SHP77 (cell line): ENCODE measurements at regions not wholly inside any gene's neighbourhood (a gene's known extent, or its start where the extent isn't known, plus 50 kb on each side); places are given as distances from the start of the nearest gene placed in this dataset.

ENCODE experiments used
- DNase-seq, 2 experiments: peaks; one replicate each; lab custom pipeline; 2025; lab: John Stamatoyannopoulos, UW

DNA sequence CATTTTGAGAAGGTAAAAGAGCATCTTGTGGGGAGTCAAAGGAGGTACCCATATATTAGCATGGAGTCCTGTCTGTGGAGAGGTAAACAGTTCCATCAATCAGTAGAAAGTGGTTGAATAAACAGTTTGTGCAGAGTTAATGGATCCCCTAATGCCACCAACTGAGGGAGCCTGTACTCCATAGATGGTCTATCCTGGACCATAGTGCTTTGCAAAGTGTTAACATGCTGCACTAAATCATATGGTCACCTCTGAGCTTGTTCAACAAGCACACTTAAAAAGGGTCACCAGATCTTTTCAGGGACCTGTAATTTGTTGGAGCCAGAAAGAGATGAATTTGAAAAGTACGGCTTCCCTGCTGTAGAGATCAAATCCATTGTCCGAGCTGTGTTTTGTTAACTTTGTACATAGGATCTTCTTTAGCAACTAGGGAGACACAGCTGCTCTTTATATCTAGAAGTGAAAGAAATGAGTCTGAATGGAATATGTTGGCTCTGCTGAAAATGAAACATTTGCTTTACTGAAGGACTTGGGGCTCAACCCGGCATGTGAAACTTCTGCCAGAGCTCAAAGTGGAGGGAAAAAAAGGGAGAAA lies 366.4 kb downstream of the ETNK1 start:
- DNase-seq: no peak

DNA sequence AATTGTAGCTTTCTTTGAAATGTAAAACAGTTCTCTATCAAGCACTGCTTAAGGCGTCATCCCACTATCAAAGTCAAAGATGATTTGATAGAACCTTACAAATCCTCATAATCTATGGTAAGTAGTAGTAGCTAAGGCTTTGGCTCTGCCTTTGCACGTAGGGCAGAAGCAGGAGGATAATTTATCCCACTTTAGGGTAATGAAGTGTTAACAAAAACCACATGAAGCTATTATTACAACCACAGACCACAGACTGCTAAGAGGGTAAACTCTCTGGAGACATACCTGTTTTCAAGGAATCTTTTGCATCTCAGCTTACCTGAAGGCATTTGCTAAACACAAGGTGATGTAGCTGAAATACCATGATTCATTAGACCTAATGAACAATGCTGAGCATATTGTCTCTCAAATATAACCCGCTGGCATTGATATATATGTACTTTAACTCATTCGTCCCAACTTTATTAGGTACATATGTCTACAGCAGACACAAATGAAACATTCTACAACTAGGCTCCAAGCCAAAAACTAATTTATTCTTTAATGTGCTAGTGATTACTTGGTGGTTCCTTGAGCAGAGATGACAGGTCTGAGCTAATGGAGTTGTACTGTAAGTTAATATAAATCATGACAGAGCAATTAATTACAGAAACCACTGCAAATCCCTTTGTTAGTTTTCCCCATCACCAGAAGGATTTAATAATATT lies 368.8 kb downstream of the ETNK1 start:
- no peak for DNase-seq

DNA sequence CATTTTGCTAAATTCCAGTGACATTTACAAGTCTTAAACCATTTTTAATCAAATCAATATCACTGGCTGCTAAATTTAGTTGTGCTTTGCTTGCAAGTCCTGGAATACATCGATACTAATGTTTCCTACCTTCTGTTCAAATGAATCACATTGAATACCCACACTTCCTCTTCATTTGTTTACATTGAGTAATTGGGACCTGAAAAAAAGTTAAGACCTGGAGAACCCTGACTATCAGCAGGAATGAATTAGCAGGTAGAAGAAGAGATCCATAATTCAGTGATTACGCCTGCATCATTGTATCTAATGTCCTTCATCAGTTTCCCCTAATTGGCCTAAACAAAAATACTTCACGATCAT lies 369.3 kb downstream of the ETNK1 start:
- DNase-seq: no peak

DNA sequence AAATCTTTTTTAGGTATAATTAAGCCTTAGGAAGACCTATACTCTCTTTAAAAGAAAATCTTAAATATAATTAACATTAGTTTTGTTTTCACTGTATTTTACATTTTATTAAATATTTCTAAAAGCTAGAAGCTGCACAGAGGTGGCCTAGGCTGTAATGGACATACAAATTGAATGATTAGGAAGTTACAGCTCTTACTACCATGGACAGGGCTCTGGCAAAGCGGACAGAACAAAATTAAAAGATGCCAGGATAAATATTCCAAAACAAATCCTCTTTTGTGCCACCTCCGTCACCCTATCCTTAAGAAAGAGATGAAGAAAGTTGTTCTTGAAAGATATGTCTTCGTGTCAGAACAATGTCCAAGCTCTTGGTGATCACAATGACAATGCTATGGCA lies 376.5 kb downstream of the ETNK1 start:
- DNase-seq: no peak

DNA sequence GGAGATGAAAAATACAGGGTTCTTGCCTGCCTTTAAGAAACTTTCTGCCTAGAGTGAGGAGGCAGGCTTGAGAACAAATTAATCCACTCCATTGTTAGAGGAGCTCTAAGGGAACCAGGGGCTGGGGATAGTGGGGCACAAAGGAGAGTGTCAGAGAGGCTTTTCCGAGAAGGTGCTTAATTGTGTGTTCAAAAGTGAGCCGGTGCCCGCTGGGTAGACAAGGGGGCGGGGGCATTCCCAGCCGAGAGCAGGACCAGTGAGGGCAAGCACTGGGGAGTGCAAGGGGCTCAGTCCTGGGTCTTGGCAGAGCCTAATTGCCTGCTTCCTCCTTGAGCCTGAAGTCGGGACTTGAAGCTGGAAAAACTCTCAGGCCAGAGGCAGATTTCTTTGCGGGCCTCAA lies 377.4 kb downstream of the ETNK1 start:
- no peak for DNase-seq

DNA sequence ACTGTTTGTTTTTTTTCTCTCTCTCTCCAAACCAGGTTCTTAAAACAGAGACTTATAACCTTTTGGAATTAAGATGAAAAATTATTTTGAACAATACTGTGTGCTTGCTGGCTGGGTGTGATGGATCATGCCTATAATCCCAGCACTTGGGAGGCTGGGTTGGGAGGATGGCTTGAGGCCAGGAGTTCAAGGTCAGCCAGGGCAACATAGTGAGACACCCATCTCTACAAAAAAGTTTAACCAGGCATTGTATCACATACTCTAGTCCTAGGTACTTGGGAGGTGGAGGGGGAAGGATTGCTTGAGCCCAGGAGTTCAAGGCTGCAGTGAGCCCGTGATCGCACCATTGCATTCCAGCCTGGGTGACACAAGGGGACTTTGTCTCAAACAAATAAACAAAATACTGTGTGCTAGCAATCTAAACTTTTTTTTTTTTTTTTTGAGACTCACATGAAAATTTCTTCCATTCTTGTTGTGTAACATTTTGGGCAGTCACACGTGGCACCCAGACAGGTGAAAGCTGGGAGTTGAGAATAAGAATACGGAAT lies 379.6 kb downstream of the ETNK1 start:
- no peak for DNase-seq

DNA sequence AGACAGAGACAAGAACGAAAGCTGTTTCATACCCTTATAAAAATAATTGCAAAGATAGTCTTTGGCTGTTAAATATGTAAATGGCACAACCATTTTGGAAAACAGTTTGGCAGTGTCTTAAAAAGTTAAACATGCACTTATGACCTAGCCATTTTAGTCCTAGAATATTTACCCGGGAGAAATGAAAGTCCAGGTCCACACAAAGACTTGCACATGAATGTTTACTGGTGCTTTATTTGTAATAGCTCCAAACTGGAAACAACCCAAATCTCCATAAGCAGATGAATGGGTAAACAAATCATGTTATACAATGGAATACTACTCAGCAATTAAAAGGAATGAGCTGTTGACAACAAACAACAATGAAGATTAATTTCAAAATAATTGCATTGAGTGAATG lies 380.4 kb downstream of the ETNK1 start:
- DNase-seq: no peak

DNA sequence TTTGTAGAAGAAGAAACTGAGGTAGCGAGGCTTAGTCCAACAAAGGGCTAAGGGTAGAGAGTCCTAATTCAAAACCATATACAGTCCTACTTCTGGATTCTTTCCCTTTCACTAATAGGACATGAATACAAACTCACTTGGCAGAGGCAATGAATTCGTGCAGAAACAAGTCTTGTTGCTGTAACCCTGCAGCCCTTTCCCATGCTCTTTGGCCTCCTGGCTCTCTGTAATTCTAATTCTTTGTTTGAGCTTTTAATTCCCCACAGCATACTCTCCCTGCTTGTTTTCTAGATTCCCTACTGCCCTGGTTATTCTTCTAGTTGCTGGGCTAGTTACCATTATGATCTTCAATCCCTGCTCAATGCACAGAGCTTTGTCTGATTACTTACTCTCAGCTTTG lies 381.4 kb downstream of the ETNK1 start:
- DNase-seq: no peak

DNA sequence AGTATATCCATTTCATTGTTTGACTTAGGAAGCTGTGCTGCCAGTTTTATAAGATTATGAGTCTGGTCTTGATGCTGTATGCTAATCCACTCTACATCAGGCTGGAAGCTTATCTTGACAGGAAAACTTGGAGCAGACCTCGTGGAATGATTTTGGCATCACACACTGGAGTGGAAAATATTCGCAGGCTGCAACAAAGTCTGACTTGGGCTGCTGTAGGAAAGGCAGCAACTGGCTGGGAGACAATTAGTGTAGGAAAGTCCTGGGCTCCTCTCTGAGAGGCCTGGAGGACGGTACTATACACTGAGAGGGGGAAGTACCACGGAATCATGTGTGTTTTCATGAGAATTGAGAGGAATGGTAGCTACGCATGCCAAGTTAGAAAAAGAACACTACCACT lies 383.7 kb downstream of the ETNK1 start:
- no peak for DNase-seq

DNA sequence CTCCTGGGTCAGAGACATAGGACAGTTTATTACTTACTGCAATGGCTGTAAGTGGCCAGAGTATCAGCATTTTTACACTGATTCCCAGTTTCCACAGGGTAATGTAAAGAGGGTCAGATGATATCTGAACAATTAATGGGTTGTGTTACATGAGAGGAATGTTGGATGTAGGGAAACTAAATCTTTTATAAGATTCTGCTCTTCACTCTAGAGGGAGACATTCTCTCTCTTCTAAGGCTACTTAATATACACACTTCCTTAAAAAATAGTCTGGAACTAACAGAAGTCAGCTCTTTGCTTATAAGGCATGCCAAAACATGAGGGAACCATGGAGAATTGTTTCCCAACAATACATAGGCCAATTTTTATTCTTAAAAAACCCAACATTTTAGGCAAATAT lies 389.8 kb downstream of the ETNK1 start:
- DNase-seq: no peak

DNA sequence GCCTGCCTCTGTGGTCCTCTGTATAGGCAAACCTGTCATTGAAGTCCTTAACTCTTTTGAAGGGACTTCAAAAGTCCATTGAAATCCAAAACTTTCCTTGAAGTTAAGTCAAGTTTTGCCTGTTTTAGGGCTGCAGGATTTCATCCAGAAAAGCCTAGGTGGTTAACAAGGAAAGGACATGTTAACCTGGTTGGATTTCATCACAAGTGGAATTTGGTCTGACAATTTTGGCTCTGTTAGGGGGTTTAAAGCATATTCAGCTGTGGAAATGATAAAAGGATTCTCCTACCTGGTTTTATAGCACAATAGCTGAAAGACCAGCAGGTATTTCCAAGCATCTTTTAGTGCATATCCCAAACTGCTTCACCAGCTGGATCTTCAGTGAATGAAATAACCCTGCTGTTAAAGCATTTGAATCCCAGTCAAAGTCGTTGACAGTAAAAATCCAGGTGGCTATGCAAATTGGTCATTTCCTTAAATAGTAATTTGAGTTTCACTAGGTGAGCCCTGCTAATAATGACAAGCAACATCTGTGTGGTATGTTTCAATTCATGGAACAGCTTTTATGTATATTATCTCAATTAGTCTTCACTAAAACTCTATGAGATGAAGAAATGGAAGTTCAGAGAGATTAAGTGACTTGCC lies 400.5 kb downstream of the ETNK1 start:
- DNase-seq: no peak

DNA sequence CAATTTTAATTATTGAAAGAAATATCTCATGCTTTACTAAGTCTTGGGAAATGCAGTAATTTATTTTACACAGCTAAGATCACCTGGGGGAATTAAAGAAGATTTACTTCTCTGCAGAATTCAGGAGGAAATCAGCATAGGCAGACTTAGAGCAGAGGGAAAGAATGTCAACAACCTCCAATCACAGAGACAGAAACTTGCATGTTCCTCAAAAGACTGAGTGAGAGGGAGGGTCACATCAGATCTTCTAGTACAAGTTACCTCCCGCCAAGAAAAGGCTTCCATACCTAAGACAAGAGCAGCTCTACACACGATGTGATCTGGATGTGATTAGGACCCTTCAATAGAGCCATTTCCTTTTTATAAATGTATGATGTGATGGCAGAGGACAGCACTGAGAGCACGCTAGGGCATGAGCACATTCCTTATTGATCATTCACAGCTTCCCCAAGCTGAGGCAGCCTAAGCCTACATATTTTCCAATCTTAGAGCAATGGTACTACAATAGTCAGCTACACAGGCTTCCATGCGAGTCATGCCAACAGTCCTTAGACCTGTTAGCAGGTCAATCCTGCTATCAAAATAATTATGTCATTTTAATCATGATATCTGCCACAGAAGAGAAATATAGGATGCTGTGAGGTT lies 403.3 kb downstream of the ETNK1 start:
- no peak for DNase-seq

DNA sequence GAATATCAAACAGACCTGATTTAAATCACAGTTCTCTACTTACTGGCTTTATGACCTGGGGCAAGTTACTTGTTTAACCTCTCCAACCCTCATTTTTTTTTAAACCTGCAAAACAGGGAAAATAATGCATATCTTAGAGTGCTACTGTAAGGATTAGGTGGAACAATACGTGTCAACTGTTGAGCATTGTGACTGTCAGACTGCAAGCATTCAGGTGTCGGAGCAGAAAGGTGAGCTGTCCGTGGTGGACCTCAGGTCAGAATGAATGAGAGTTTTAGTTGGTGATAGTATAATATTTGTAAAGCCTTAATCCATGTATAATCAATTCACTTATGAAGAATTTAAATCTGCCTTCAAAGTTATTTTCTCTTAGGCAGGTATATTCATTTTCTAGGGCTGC lies 404.2 kb downstream of the ETNK1 start:
- no peak for DNase-seq

DNA sequence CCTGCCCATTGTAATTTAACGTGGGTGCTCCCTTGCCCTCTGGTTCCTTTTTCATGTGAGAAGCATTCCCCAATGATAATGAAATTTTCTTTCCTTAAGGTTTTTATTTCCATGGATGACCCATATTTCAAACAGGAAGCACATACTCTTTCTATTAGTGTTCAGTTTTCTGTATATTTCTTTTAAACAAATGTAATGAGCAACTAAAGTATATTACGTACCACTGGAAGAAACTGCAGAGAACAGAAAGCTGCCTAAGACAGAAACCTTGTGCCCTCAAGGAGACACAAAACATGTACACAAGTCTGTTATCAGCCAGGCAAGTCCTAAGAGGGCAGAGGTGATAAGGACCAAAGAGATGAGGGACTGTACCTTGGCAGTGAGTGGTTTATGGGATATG lies 414.9 kb downstream of the ETNK1 start:
- no peak for DNase-seq

DNA sequence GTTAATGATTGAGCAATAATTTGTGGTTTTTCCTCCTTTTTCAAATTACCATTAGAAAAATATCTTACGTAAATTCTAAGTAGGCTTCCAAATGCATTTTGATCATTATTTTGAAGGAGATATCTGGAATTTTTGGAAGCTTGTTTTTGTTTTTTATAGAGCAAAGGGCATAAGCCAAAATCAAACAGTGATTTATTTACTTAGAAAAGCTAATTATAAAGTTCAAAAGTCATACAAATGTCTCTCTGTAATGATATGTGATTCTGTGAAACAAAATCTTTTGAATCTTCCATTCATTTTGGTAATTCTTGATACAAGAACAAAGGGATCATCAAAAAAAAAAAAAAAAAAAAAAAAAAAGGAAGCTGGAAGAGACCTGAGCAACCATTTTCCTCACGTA lies 416.8 kb downstream of the ETNK1 start:
- DNase-seq: no peak

DNA sequence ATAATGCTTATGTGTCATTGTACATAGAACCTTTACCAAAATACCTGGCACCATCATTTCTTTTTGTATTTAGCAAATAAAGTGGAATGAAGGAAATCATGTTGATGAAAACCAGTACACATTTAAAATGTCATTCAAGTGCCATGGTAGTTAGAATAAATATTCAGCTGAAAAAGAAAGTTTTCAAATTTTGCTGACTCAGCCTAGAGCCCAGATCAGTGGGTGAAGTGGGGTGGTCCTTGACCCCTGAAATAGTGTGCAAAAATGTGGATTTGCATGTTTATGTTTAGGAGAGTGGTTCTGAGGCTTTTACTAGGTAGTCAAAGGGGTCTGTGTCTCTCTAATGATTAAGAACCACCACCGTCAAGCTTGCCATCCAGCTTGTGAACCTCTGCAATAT lies 418.7 kb downstream of the ETNK1 start:
- no peak for DNase-seq

DNA sequence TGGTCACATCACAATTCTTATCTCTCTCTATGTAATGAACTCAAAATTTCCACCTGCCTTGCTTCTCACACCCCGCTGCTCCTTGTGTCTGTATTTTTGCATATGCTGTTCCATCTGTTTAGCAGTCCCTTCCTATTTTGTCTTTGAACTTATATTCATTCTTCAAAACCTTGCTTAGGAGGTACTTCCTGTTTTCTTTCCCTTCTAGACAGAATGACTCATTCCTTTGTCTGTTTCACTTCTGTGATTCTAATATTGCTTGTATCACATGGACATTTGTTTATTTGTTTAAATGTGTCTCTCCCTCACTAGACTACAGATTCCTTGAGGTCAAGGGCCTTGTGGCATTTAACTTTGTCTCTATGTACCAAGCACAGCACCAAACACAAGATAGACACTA lies 424.2 kb downstream of the ETNK1 start:
- no peak for DNase-seq

DNA sequence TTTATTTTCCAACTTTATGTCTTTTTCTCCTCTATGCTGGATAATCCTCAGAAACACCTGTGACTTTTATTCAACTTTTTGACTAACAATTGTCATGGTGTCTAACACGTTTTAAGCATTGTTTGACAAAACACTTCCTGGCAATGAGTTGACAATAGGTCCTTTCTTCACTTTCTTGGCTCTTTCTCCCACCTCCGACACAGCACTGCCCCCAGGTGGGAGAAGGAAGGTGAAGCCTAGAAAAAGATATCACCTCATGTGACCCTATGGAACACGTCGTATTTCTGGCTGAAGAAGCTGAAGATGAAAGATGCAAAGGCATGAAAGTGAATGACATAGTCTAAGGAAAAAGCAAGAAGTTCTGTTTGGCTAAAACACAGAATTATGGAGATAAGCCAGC lies 430.0 kb downstream of the ETNK1 start:
- no peak for DNase-seq

DNA sequence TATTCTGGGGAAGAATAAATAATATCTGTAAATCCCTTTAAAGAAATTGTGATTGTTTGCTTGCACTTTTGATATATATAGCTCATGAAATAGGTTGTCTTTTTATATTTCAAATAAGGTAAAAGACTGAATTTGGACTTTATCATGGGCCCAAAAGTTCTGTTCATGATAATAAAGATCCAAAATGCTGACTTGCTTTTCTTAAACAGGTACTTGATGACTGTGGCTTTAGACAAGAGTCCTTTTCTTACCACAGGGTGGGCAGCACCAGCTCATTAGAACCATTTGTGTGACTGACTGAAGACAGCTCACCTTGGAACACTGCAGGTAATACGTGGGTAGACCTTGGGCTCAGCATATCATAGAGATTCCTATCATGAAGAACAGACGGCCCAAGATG lies 432.6 kb downstream of the ETNK1 start:
- DNase-seq: no peak

DNA sequence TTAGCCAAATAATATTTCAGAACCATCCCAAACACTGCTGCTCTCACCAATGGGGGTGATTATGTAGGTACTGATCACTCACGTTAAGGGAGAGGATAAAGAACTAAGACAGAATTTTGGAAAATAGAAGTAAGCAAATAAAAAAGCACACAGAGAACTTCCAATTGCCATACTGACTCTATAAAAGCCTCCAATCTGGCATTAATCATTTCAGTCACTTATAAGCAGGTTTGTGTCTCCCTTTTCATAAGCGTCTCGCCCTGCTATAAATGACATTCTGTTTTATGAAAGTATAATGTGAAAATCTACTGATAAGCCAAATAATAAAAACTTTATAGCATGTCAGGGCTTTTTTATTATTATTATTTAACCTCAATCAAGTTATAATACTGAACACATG lies 435.2 kb downstream of the ETNK1 start:
- DNase-seq: no peak

DNA sequence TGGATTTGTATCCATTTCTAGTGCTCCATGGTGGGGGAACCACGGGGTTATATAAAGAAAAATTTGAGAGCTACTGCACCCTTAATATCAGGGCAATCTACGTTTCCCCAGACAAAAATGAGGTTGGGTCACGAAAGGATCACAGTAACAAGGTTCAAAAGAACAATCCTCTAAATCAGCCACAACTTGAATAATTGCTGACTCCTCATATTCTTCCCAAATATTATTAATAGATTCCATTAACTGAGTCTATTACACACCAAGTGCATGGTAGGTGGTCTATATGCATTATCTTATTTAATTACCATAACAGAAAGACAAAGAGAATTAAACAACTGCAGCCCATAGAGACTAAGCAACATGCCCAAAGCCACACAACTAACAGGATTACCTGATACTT lies 438.2 kb downstream of the ETNK1 start:
- no peak for DNase-seq

DNA sequence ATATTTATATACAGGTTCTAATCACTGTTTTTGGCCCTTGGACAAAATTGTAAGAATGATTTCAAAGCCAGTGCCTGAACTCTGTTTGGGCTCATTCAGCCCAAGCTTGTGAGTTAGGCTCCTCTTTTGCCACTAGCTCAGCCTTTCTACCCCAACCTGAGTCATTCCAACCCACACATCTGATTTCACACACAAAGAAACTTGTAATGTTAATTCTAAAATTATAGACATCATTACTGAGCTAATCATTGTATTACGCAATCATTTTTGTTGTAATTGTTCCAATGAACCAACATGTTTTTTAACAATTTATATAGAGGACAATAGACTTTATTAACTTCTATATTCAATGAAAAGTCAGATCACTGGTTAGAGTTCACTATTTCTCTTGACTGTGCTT lies 441.1 kb downstream of the ETNK1 start:
- DNase-seq: no peak

DNA sequence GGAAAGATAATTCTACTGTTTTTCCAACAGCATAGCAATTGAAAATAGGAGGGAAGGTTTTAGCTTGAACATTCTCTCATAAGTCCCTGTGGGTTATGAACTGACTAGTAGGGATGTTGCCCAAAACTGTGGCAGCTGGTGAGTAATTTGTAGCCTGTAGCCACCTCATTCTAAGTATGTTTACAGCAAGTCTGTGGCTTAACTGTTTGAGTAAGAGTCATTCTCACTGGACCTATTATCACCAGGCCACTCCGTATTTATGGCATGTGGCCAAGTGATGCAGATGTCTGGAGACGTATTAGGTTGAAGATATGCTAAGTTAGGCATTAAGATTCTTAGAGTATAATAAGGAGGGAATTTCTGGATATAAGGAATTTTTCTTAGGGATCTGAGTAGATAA lies 458.3 kb downstream of the ETNK1 start:
- DNase-seq: no peak
